ENCODE measurements at regions not wholly inside any gene's neighbourhood (a gene's known extent, or its start where the extent isn't known, plus 50 kb on each side); places are given as distances from the start of the nearest gene placed in this dataset.

GRCh38 chr10:2392145-2392812, 655.0 kb upstream of the ADARB2 start:
- Histone ChIP-seq H3K4me3 (ENCODE audit: low read depth, low read length) (no peak overlapping the region), H3K27ac (ENCODE audit: extremely low read depth, low read depth, low read length) (no peak overlapping the region), H3K36me3 (ENCODE audit: control insufficient read depth in 2 of 2, insufficient read depth in 1 of 2, low read length in 2 of 2) (no peaks in the 10 kb centered on the region), H3K9me3 (ENCODE audit: control insufficient read depth, insufficient read depth, low read depth, low read length) (no peaks in the 10 kb centered on the region), H3K4me1 (ENCODE audit: control insufficient read depth, insufficient read depth, low read length) (no peaks in the 10 kb centered on the region)
- CTCF ChIA-PET: no interaction called here
- no peak for TF ChIP-seq AEBP2 (tag by site-specific recombination; IDR thresholded peaks at IDR 0.05; ENCODE audit: borderline replicate concordance)
- no peak for TF ChIP-seq ZNF184 (tag by site-specific recombination; IDR thresholded peaks at IDR 0.05)
- TF ChIP-seq ZNF157 (tag by site-specific recombination; IDR thresholded peaks at IDR 0.05): no peak
- TF ChIP-seq ZNF518A (tag by site-specific recombination; conservative IDR thresholded peaks at IDR 0.05; ENCODE audit: low read depth): no peak
- TF ChIP-seq ZNF707 (tag by site-specific recombination; IDR thresholded peaks at IDR 0.05): no peak
- no peak for TF ChIP-seq ZNF610 (tag by site-specific recombination; IDR thresholded peaks at IDR 0.05; ENCODE audit: borderline replicate concordance)
- TF ChIP-seq ZBTB44 (tag by site-specific recombination; IDR thresholded peaks at IDR 0.05): no peak
- TF ChIP-seq ZNF175 (tag by site-specific recombination; IDR thresholded peaks at IDR 0.05): no peak
- TF ChIP-seq ZNF174 (tag by site-specific recombination; IDR thresholded peaks at IDR 0.05): no peak
- no peak for TF ChIP-seq YY1 (tag by site-specific recombination; IDR thresholded peaks at IDR 0.05)
- no peak for TF ChIP-seq GLIS1 (tag by site-specific recombination; IDR thresholded peaks at IDR 0.05)
- TF ChIP-seq RBAK (tag by site-specific recombination; IDR thresholded peaks at IDR 0.05): no peak
- no peak for TF ChIP-seq ZNF404 (tag by site-specific recombination; IDR thresholded peaks at IDR 0.05)
- TF ChIP-seq REPIN1 (tag by site-specific recombination; IDR thresholded peaks at IDR 0.05; ENCODE audit: low read depth): no peak
- no peak for TF ChIP-seq ZNF121 (tag by site-specific recombination; IDR thresholded peaks at IDR 0.05)
- no peak for TF ChIP-seq ZNF416 (tag by site-specific recombination; IDR thresholded peaks at IDR 0.05)
- TF ChIP-seq KLF17 (tag by site-specific recombination; IDR thresholded peaks at IDR 0.05): no peak
- POLR2A ChIA-PET: no interaction called here
